PC-3 (cell line): ENCODE measurements at regions not wholly inside any gene's neighbourhood (a gene's known extent, or its start where the extent isn't known, plus 50 kb on each side); places are given as distances from the start of the nearest gene placed in this dataset.

ENCODE experiments used
- ATAC-seq: fragments of 200-7000 bp; cut with Tn5 transposase; 2 replicates; pipeline ENCODE4 v1.9.1; 2020; ENCODE audit warnings: mild to moderate bottlenecking, moderate library complexity
- BruUV-seq: library from RNA; stranded (reverse); fragments of 400-500 nt; replicated peaks from 2 replicates; lab custom pipeline; 2021; lab: Mats Ljungman, UMichigan
- CTCF ChIA-PET: fragments of 300-600 bp; sonication (Branson Sonifier 250); formaldehyde crosslinking; loops from one replicate; lab custom pipeline; 2022; ENCODE audit warnings: antibody characterized with exemption; lab: Charles Lee
- POLR2A ChIA-PET: fragments of 300-600 bp; sonication (Branson Sonifier 250); formaldehyde crosslinking; loops from one replicate; lab custom pipeline; 2022; ENCODE audit warnings: antibody characterized with exemption; ENCODE audit not compliant: unreplicated experiment; lab: Charles Lee
- DNase-seq: peaks from one replicate; pipeline ENCODE4 v3.0.0-alpha.2; 2015
- H2AFZ ChIP-seq: fragments of 300-600 bp; sonication (generic); 2 replicates; pipeline ENCODE4 v1.6.0; 2016; ENCODE audit warnings: antibody characterized with exemption, low read length
- H3F3A ChIP-seq: fragments of 300-600 bp; sonication (generic); one replicate; pipeline ENCODE4 v1.6.0; 2017; ENCODE audit warnings: antibody characterized with exemption, low read length, control low read depth, mild to moderate bottlenecking; ENCODE audit not compliant: unreplicated experiment
- H3K27ac ChIP-seq: fragments of 300-600 bp; sonication (generic); 2 replicates; pipeline ENCODE4 v1.5.1; 2016; ENCODE audit warnings: mild to moderate bottlenecking, low read length
- H3K27me3 ChIP-seq: fragments of 300-600 bp; sonication (generic); 2 replicates; pipeline ENCODE4 v1.6.1; 2016; ENCODE audit warnings: low read length, mixed read lengths
- H3K36me3 ChIP-seq: fragments of 300-600 bp; sonication (generic); 2 replicates; pipeline ENCODE4 v1.6.1; 2016; ENCODE audit warnings: low read depth, mixed run types, low read length, mixed read lengths
- H3K4me1 ChIP-seq: fragments of 300-600 bp; sonication (generic); 2 replicates; pipeline ENCODE4 v1.5.1; 2016; ENCODE audit warnings: low read length; ENCODE audit not compliant: insufficient read depth
- H3K4me2 ChIP-seq: fragments of 300-600 bp; sonication (generic); 2 replicates; pipeline ENCODE4 v1.6.0; 2016; ENCODE audit warnings: low read length
- H3K4me3 ChIP-seq: fragments of 300-600 bp; sonication (generic); 2 replicates; pipeline ENCODE4 v1.5.1; 2016; ENCODE audit warnings: mild to moderate bottlenecking, low read length, mixed read lengths
- H3K79me2 ChIP-seq: fragments of 300-600 bp; sonication (generic); 2 replicates; pipeline ENCODE4 v1.6.1; 2017; ENCODE audit warnings: low read length, mixed read lengths
- H3K9ac ChIP-seq: fragments of 300-600 bp; sonication (generic); 2 replicates; pipeline ENCODE4 v1.6.0; 2016; ENCODE audit warnings: mild to moderate bottlenecking, low read length
- H3K9me2 ChIP-seq: fragments of 300-600 bp; sonication (generic); replicated peaks from 2 replicates; pipeline ENCODE4 v1.6.1; 2016; ENCODE audit warnings: mixed run types, low read length, mixed read lengths
- H3K9me3 ChIP-seq: fragments of 300-600 bp; sonication (generic); 2 replicates; pipeline ENCODE4 v1.6.1; 2016; ENCODE audit warnings: low read length, mixed read lengths
- H4K20me1 ChIP-seq: fragments of 300-600 bp; sonication (generic); 2 replicates; pipeline ENCODE4 v1.6.1; 2016; ENCODE audit warnings: low read length, mixed read lengths
- EZH2 ChIP-seq: fragments of 300-600 bp; sonication (generic); IDR thresholded peaks from one replicate; pipeline ENCODE4 v1.6.1; 2017; ENCODE audit warnings: antibody characterized with exemption, mild to moderate bottlenecking, low read length; ENCODE audit not compliant: unreplicated experiment
- EZH2phosphoT487 ChIP-seq: fragments of 300-600 bp; sonication (generic); IDR thresholded peaks from 2 replicates; pipeline ENCODE4 v1.6.1; 2018; ENCODE audit warnings: mild to moderate bottlenecking, antibody characterized with exemption, low read length, borderline replicate concordance
- intact Hi-C: fragments of 100-400 bp; cut with micrococcal nuclease; formaldehyde crosslinking; loops from 2 replicates; pipeline ENCODE4 v1.9.0; 2023
- TF ChIP-seq, protein P1 (sequence below): fragments of 300-600 bp; sonication (generic); conservative IDR thresholded peaks from 2 replicates; pipeline ENCODE4 v1.5.1; 2017; ENCODE audit warnings: antibody characterized with exemption, low read depth, mild to moderate bottlenecking, low read length

DNA sequence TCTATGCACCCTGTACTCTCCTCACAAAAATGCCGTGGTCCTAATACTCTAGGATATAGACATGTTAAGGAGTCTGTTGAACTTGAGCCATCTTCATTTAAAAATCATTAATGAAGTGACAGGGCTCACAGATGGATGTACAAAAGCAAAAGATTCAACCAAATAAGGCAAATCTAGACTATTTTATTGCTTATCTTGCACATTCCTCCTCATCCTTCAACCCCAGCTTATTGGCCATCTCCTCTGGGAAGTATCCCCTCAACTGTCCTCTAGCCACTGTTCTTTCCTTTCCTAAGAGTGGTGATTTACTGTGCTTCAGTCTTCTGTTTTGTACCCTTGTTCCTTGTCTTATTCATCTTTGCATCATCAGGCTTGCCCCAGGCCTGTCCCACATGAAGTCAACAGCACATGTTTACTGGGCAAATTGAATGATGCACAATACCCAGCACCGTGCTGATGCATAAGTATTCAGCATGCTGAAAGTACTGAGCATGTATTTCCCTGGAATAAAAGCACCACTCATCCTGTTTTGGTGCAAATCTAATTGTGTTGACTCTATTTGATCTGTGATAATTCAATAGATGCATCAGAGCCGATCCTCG lies 287.3 kb upstream of the CLNK start:
- Histone ChIP-seq H3K4me2 (no peak overlapping the region), H4K20me1 (no peaks in the 10 kb centered on the region), H3K4me1 (no peaks in the 10 kb centered on the region), H3K36me3 (no peaks in the 10 kb centered on the region), H3K4me3 (no peak overlapping the region), H3F3A (no peaks in the 10 kb centered on the region), H3K9me2 (no peaks in the 10 kb centered on the region), H3K27ac (no peak overlapping the region), H3K9me3 (no peaks in the 10 kb centered on the region), H3K9ac (no peak overlapping the region), H3K27me3 (no peaks in the 10 kb centered on the region), H2AFZ (no peak overlapping the region), H3K79me2 (no peaks in the 10 kb centered on the region)
- ATAC-seq (no peak), DNase-seq (no peak)
- no TSS peak for BruUV-seq
- TF ChIP-seq EZH2phosphoT487 (no peak), EZH2 (no peak)
- TF ChIP-seq, protein P1, sequence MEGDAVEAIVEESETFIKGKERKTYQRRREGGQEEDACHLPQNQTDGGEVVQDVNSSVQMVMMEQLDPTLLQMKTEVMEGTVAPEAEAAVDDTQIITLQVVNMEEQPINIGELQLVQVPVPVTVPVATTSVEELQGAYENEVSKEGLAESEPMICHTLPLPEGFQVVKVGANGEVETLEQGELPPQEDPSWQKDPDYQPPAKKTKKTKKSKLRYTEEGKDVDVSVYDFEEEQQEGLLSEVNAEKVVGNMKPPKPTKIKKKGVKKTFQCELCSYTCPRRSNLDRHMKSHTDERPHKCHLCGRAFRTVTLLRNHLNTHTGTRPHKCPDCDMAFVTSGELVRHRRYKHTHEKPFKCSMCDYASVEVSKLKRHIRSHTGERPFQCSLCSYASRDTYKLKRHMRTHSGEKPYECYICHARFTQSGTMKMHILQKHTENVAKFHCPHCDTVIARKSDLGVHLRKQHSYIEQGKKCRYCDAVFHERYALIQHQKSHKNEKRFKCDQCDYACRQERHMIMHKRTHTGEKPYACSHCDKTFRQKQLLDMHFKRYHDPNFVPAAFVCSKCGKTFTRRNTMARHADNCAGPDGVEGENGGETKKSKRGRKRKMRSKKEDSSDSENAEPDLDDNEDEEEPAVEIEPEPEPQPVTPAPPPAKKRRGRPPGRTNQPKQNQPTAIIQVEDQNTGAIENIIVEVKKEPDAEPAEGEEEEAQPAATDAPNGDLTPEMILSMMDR: no peak
- ChIA-PET POLR2A (no interaction called here), CTCF (no interaction called here)
- intact Hi-C loops: no loop called here

DNA sequence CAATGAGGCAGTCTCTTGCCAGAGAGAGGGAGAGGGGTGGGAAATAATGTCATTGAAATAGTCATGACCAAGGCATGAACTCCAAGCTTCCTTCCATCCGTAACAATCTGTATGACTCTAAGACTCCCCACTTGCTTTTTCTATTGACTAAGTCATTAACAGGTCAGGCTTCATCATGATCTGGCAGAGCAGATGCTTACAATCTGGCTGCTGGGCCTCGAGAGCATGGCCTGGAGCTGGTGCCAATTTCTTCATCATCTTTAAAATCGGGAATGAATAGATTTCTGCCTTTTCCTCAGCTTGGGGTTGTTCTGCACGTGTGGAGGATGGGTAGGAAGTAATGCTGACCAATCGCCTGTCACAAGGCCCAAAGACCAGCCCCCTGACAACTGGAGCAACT lies 280.6 kb upstream of the CLNK start:
- Histone ChIP-seq H2AFZ (no peak overlapping the region), H3K4me2 (no peak overlapping the region), H3K4me1 (no peaks in the 10 kb centered on the region), H3K4me3 (no peak overlapping the region), H3F3A (no peaks in the 10 kb centered on the region), H3K27me3 (no peaks in the 10 kb centered on the region), H3K9ac (no peak overlapping the region), H3K27ac (no peak overlapping the region), H4K20me1 (no peaks in the 10 kb centered on the region), H3K79me2 (no peaks in the 10 kb centered on the region), H3K36me3 (no peaks in the 10 kb centered on the region), H3K9me2 (no peaks in the 10 kb centered on the region), H3K9me3 (no peaks in the 10 kb centered on the region)
- CTCF ChIA-PET: no interaction called here
- ATAC-seq (no peak), DNase-seq (no peak)
- intact Hi-C loops: no loop called here
- TF ChIP-seq, protein P1: no peak
- TF ChIP-seq EZH2: no peak
- no peak for TF ChIP-seq EZH2phosphoT487
- no TSS peak for BruUV-seq
- POLR2A ChIA-PET: no interaction called here

DNA sequence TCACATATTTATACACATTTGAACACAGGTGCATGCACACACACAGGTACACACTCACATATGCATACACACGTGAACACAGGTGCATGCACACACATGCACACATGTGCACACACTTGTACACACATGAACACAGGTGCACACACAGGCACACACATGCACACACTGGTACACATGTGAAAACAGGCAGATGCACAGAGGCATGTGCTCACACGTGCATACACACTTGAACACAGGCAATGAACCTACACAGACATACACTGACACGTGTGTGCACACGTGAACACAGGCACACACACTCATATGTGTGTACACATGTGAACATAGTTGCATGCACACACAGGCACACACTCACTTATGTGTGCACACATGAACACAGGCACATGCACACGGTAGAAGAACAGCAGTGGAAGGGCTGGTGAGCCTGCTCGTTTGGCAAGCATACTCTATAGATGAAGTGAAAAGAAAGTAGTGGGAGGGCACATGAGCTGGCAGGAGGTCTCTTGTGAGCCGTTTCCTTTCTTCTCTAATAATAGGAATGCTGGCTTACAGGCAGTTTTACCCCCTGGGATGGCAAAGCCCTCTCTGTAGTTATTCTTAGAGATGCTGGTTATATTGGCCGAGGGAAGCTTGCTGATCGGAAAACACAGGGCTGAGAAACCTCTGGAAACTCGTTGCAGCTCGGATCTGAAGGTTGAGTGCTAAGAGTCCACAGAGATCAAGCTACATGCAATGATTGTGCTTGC lies 279.6 kb upstream of the CLNK start:
- Histone ChIP-seq H3K27ac (no peak overlapping the region), H3K27me3 (no peaks in the 10 kb centered on the region), H4K20me1 (no peaks in the 10 kb centered on the region), H3K9me3 (no peaks in the 10 kb centered on the region), H3F3A (no peaks in the 10 kb centered on the region), H3K9me2 (no peaks in the 10 kb centered on the region), H3K4me2 (no peak overlapping the region), H3K79me2 (no peaks in the 10 kb centered on the region), H3K9ac (no peak overlapping the region), H3K4me1 (no peaks in the 10 kb centered on the region), H3K36me3 (no peaks in the 10 kb centered on the region), H2AFZ (no peak overlapping the region), H3K4me3 (no peak overlapping the region)
- BruUV-seq: no TSS peak
- no peak for ATAC-seq
- TF ChIP-seq, protein P1: no peak
- no peak for TF ChIP-seq EZH2
- TF ChIP-seq EZH2phosphoT487: no peak
- no peak for DNase-seq
- intact Hi-C loops: no loop called here
- ChIA-PET CTCF (no interaction called here), POLR2A (no interaction called here)
